Epithelial cell of esophagus (primary cell): ENCODE measurements at regions not wholly inside any gene's neighbourhood (a gene's known extent, or its start where the extent isn't known, plus 50 kb on each side); places are given as distances from the start of the nearest gene placed in this dataset.

Source experiments
- DNase-seq: peaks from one replicate; pipeline ENCODE4 v3.0.0; 2010; ENCODE audit warnings: low read depth
- H3K4me3 ChIP-seq: 2 replicates; pipeline ENCODE4 v1.5.1; 2011; ENCODE audit warnings: mild to moderate bottlenecking, low read length, control low read depth
- CTCF ChIP-seq: IDR thresholded peaks from 2 replicates; pipeline ENCODE4 v1.5.1; 2011; ENCODE audit warnings: low read depth, mild to moderate bottlenecking, low read length, control low read depth, inconsistent platforms; ENCODE audit not compliant: insufficient read depth; ENCODE audit errors: missing control alignments

DNA sequence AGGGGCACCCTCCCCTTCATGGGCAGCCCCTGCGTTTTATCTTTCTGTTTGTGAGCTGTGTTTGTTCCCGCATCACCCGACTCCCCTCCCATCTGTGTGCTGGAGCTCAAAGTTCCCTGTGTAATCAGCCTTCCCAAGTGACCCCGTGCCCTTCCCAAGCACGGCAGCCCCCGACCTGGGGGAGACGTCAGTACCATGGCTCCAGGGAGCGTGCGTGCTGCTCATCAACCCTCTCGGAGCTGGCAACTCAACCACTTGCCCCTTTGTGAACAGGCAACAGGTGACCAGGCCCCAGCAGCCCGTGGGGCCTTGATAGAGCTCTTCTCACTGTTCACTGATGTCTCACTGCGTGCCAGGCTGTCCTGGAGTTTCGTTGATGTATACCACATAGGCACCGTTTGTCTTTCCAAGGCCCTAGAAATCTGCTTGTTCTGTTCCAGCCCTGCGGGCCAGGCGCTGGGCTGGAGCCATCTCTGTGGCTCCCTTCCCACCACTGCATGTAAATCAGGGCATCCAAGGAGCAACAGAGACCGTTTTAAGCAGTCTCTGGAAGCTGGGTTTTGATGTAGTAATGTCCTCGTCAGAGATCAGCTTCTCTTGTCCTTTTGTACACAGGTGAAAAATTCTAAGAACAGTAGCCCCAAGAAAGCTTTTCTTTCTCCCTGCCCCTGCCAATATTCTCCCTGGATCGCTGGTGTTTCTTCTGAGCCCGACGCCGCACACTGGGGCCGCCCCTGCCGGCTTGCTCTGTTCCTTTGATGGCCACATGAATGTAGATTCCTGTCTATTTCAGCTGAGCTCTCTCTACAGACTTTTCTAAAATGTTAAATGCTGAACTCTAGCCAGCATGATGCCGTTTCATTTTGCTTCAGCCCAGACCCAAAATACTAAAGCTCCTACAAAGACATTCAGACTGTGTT lies 107.0 kb upstream of the PTPRM start:
- no peak for DNase-seq
- H3K4me3 ChIP-seq = no peak overlapping the region
- TF ChIP-seq CTCF = no peak

GRCh38 chr18:7464245-7464966 lies 102.7 kb upstream of the PTPRM start:
- no peak for DNase-seq
- no peak for TF ChIP-seq CTCF
- H3K4me3 ChIP-seq = no peak overlapping the region

GRCh38 chr18:7466190-7466589 lies 100.9 kb upstream of the PTPRM start:
- TF ChIP-seq CTCF = no peak
- DNase-seq = peak; percentile 10
- H3K4me3 ChIP-seq = no peak overlapping the region

DNA sequence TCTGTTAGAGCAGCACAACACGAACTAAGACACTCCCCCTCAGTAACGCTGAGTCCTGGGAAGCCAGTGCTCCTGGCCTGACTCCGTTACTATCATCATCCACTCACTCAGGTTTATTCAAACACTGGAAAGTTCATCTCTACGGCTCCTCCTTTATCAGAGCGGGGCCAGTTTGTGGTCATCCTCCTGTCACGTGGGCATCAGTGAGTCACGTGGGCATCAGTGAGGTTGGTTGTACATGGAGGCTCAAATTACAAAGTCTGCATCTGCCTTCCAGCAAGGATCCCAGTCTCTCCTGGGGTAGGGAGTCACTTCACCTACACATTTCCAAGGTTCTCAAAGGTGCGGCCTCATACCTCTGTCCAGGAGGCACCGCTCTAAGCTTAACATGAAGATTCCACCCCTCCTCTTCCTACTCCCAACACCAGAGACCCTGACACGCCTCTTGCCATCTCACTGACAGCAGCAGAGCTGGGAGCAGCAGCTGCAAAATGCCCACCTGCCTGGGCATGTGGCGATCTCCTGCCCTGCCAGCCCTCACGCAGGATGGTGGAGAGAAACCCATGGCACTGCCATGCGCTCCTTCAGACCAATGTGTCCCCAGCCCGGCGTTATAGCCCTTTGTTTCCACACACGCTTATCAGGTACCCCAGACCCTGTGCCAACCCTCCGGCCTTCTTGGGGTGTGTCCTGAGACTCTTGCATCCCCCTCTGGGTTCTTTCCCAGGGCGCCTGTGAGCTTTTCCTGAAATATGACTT lies 99.2 kb upstream of the PTPRM start:
- peak; percentile 22 for DNase-seq
- H3K4me3 ChIP-seq = no peak overlapping the region
- TF ChIP-seq CTCF = no peak

- H3K4me3 ChIP-seq = no peak overlapping the region
- DNase-seq = no peak
- TF ChIP-seq CTCF = no peak
Observed at GRCh38 chr18:7470101-7470500, 97.0 kb upstream of the PTPRM start.

- no peak for TF ChIP-seq CTCF
- DNase-seq = no peak
- no peak overlapping the region for H3K4me3 ChIP-seq
Observed at GRCh38 chr18:7470503-7470902, 96.6 kb upstream of the PTPRM start.
